ENCODE measurements at regions not wholly inside any gene's neighbourhood (a gene's known extent, or its start where the extent isn't known, plus 50 kb on each side); places are given as distances from the start of the nearest gene placed in this dataset.

DNA sequence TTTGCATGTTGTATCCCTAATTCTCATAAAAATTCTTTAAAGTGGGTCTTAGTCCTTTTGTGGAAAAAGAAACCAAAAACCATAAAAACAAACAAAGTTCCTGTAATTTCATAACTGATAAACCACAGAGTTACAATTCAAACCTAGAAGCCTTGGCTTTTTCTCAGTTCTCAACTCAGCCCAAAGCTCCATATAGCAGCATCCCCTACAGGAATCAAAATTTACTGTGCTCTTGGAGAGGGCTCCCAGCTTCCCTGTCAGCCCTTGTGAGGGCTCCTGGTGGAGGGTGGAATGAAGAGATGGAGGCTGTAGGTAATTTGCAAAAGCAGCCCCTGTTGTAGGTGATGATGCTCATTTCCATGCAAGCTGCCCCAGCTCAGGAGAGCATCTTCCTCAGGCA lies 506.1 kb upstream of the KIRREL3 start:
- TF ChIP-seq CTCF (IDR thresholded peaks at IDR 0.05) (no peak), EZH2 (IDR thresholded peaks at IDR 0.05; ENCODE audit: borderline replicate concordance, insufficient read depth, low read depth, low read length, poor library complexity, severe bottlenecking) (no peak)
- intact Hi-C loops (cut with micrococcal nuclease), result no loop called here
- H3K4me1 Mint-ChIP-seq, result no peaks in the 10 kb centered on the region
- H3K27me3 Mint-ChIP-seq, result no peaks in the 10 kb centered on the region
- H3K27ac Mint-ChIP-seq, result no peak overlapping the region
- Histone ChIP-seq H3K4me1 (ENCODE audit: control insufficient read depth in 2 of 2, insufficient read depth in 2 of 2, low read length in 2 of 2) (no peaks in the 10 kb centered on the region), H3K27ac (ENCODE audit: low read length in 2 of 2) (no peak overlapping the region), H3K9ac (ENCODE audit: low read length) (no peak overlapping the region), H3K79me2 (ENCODE audit: control insufficient read depth, insufficient read depth, low read length) (no peaks in the 10 kb centered on the region), H3K27me3 (replicated peaks in 1 of 4; ENCODE audit: control extremely low read depth in 1 of 4, control insufficient read depth in 3 of 4, insufficient read depth in 4 of 4, low read length in 3 of 4) (no peaks in the 10 kb centered on the region), H2AFZ (ENCODE audit: insufficient read depth, low read depth, low read length, poor library complexity, severe bottlenecking) (no peak overlapping the region), H3K36me3 (replicated peaks in 1 of 2; ENCODE audit: control extremely low read depth in 1 of 2, control insufficient read depth in 1 of 2, extremely low read depth in 1 of 2, insufficient read depth in 2 of 2, low read length in 1 of 2) (no peaks in the 10 kb centered on the region), H4K20me1 (ENCODE audit: control insufficient read depth, insufficient read depth, low read length, poor library complexity, severe bottlenecking) (no peaks in the 10 kb centered on the region), H3K4me2 (replicated peaks; ENCODE audit: low read depth, low read length, poor library complexity, severe bottlenecking) (no peak overlapping the region), H3K4me3 (ENCODE audit: control extremely low read depth in 1 of 5, extremely low read depth in 1 of 5, insufficient read depth in 1 of 5, low read depth in 2 of 5, low read length in 4 of 5) (no peak overlapping the region), H3K9me3 (ENCODE audit: control extremely low read depth in 1 of 3, control insufficient read depth in 2 of 3, insufficient read depth in 1 of 3, low read length in 2 of 3) (no peaks in the 10 kb centered on the region)
- DNase-seq, result no peak
- ChIA-PET CTCF (no interaction called here), POLR2A (no interaction called here)
- no peak overlapping the region for H3K4me3 Mint-ChIP-seq
- H3K9me3 Mint-ChIP-seq (ENCODE audit: insufficient read depth), result no peaks in the 10 kb centered on the region
- no peak for ATAC-seq (ENCODE audit: low read depth)

GRCh38 chr11:127506126-127506525 lies 505.6 kb upstream of the KIRREL3 start:
- CTCF ChIA-PET, result no interaction called here
- Mint-ChIP-seq H3K4me3 (no peak overlapping the region), H3K4me1 (no peaks in the 10 kb centered on the region), H3K27ac (no peak overlapping the region), H3K9me3 (ENCODE audit: insufficient read depth) (no peaks in the 10 kb centered on the region), H3K27me3 (no peaks in the 10 kb centered on the region)
- Histone ChIP-seq H2AFZ (ENCODE audit: insufficient read depth, low read depth, low read length, poor library complexity, severe bottlenecking) (no peak overlapping the region), H3K36me3 (replicated peaks in 1 of 2; ENCODE audit: control extremely low read depth in 1 of 2, control insufficient read depth in 1 of 2, extremely low read depth in 1 of 2, insufficient read depth in 2 of 2, low read length in 1 of 2) (no peaks in the 10 kb centered on the region), H3K79me2 (ENCODE audit: control insufficient read depth, insufficient read depth, low read length) (no peaks in the 10 kb centered on the region), H3K27ac (ENCODE audit: low read length in 2 of 2) (no peak overlapping the region), H4K20me1 (ENCODE audit: control insufficient read depth, insufficient read depth, low read length, poor library complexity, severe bottlenecking) (no peaks in the 10 kb centered on the region), H3K4me2 (replicated peaks; ENCODE audit: low read depth, low read length, poor library complexity, severe bottlenecking) (no peak overlapping the region), H3K4me1 (ENCODE audit: control insufficient read depth in 2 of 2, insufficient read depth in 2 of 2, low read length in 2 of 2) (no peaks in the 10 kb centered on the region), H3K27me3 (replicated peaks in 1 of 4; ENCODE audit: control extremely low read depth in 1 of 4, control insufficient read depth in 3 of 4, insufficient read depth in 4 of 4, low read length in 3 of 4) (no peaks in the 10 kb centered on the region), H3K9ac (ENCODE audit: low read length) (no peak overlapping the region), H3K4me3 (ENCODE audit: control extremely low read depth in 1 of 5, extremely low read depth in 1 of 5, insufficient read depth in 1 of 5, low read depth in 2 of 5, low read length in 4 of 5) (no peak overlapping the region), H3K9me3 (ENCODE audit: control extremely low read depth in 1 of 3, control insufficient read depth in 2 of 3, insufficient read depth in 1 of 3, low read length in 2 of 3) (no peaks in the 10 kb centered on the region)
- TF ChIP-seq CTCF (IDR thresholded peaks at IDR 0.05) (no peak), EZH2 (IDR thresholded peaks at IDR 0.05; ENCODE audit: borderline replicate concordance, insufficient read depth, low read depth, low read length, poor library complexity, severe bottlenecking) (no peak)
- POLR2A ChIA-PET, result no interaction called here
- DNase-seq, result no peak
- no peak for ATAC-seq (ENCODE audit: low read depth)
- intact Hi-C loops (cut with micrococcal nuclease), result no loop called here
- WGBS (ENCODE audit: insufficient coverage), result no CpG with 5 or more reads among the region's 2 CpGs

All from B cell (primary cell).